ENCODE measurements at regions not wholly inside any gene's neighbourhood (a gene's known extent, or its start where the extent isn't known, plus 50 kb on each side); places are given as distances from the start of the nearest gene placed in this dataset.
A peak's percentile ranks its signal among the peaks of the same experiment; 100 is the strongest.

- peak; percentile 36 for TF ChIP-seq CTCF (IDR thresholded peaks at IDR 0.05; ENCODE audit: insufficient read depth, low read depth, low read length, missing control alignments)
Measured at GRCh38 chrX:147838465-147839131, 73.1 kb upstream of the FMR1 start.

GRCh38 chrX:147846676-147847075 lies 65.0 kb upstream of the FMR1 start:
- no peak for DNase-seq (ENCODE audit: low read depth)
- no peak overlapping the region for H3K4me3 ChIP-seq (ENCODE audit: low read depth, low read length)
- TF ChIP-seq CTCF (IDR thresholded peaks at IDR 0.05; ENCODE audit: insufficient read depth, low read depth, low read length, missing control alignments) = no peak

More at GRCh38 chrX:147838465-147839131, 73.1 kb upstream of the FMR1 start:
- no peak overlapping the region for H3K4me3 ChIP-seq (ENCODE audit: low read depth, low read length)
- DNase-seq (ENCODE audit: low read depth) = peak; percentile 12

GRCh38 chrX:147847999-147848398 lies 63.7 kb upstream of the FMR1 start:
- no peak for TF ChIP-seq CTCF (IDR thresholded peaks at IDR 0.05; ENCODE audit: insufficient read depth, low read depth, low read length, missing control alignments)
- no peak for DNase-seq (ENCODE audit: low read depth)
- no peak overlapping the region for H3K4me3 ChIP-seq (ENCODE audit: low read depth, low read length)

- H3K4me3 ChIP-seq (ENCODE audit: low read depth, low read length) = no peak overlapping the region
- TF ChIP-seq CTCF (IDR thresholded peaks at IDR 0.05; ENCODE audit: insufficient read depth, low read depth, low read length, missing control alignments) = no peak
- no peak for DNase-seq (ENCODE audit: low read depth)
Measured at GRCh38 chrX:147848543-147849443, 62.9 kb upstream of the FMR1 start.

GRCh38 chrX:147850875-147851274 lies 60.8 kb upstream of the FMR1 start:
- H3K4me3 ChIP-seq (ENCODE audit: low read depth, low read length) = no peak overlapping the region
- no peak for TF ChIP-seq CTCF (IDR thresholded peaks at IDR 0.05; ENCODE audit: insufficient read depth, low read depth, low read length, missing control alignments)

GRCh38 chrX:147853701-147854100 lies 58.0 kb upstream of the FMR1 start:
- no peak for TF ChIP-seq CTCF (IDR thresholded peaks at IDR 0.05; ENCODE audit: insufficient read depth, low read depth, low read length, missing control alignments)
- no peak overlapping the region for H3K4me3 ChIP-seq (ENCODE audit: low read depth, low read length)
- no peak for DNase-seq (ENCODE audit: low read depth)

More at GRCh38 chrX:147850875-147851274, 60.8 kb upstream of the FMR1 start:
- no peak for DNase-seq (ENCODE audit: low read depth)

Measured in GM12865 (cell line).